Lower leg skin (tissue), 4 donors: ENCODE measurements at regions not wholly inside any gene's neighbourhood (a gene's known extent, or its start where the extent isn't known, plus 50 kb on each side); places are given as distances from the start of the nearest gene placed in this dataset.
"Not testable (repeated sequence)": the region's sequence is repeated elsewhere in the genome, so short reads cannot be mapped to it uniquely, and the experiment has no call there.

ENCODE experiments used
- DNase-seq, 2 donors: peaks; one replicate each; pipeline ENCODE4 v3.0.0-alpha.2; 2019; ENCODE audit warnings: low spot score in 2 of 2
- H3K4me3 ChIP-seq: fragments of 200-600 bp; sonication (generic); 2 replicates; pipeline ENCODE4 v1.5.1; 2017; ENCODE audit warnings: mild to moderate bottlenecking, low read depth; ENCODE audit not compliant: poor library complexity, severe bottlenecking
- POLR2A ChIP-seq, 2 donors: fragments of 450-650 bp; IDR thresholded peaks; one replicate each; pipeline ENCODE4 v1.6.1; 2016 to 2017; ENCODE audit warnings: antibody characterized with exemption in 2 of 2, mild to moderate bottlenecking in 1 of 2, moderate library complexity in 1 of 2
- WGBS, 2 donors: methylation state at CpG; one replicate each; pipeline ENCODE4 v1.1.5; 2018; 5-methylcytosine and 5-hydroxymethylcytosine counted together
- intact Hi-C: fragments of 100-400 bp; cut with DNase I; formaldehyde crosslinking; loops from one replicate; pipeline ENCODE4 v1.15.0; 2023; ENCODE audit warnings: low total_unique reads
- TF ChIP-seq, protein P1 (sequence below), 3 donors: fragments of 450-650 bp; IDR thresholded peaks; one replicate each; pipeline ENCODE4 v1.5.1; 2016; ENCODE audit warnings: antibody characterized with exemption in 3 of 3, mild to moderate bottlenecking in 3 of 3, moderate library complexity in 2 of 3

DNA sequence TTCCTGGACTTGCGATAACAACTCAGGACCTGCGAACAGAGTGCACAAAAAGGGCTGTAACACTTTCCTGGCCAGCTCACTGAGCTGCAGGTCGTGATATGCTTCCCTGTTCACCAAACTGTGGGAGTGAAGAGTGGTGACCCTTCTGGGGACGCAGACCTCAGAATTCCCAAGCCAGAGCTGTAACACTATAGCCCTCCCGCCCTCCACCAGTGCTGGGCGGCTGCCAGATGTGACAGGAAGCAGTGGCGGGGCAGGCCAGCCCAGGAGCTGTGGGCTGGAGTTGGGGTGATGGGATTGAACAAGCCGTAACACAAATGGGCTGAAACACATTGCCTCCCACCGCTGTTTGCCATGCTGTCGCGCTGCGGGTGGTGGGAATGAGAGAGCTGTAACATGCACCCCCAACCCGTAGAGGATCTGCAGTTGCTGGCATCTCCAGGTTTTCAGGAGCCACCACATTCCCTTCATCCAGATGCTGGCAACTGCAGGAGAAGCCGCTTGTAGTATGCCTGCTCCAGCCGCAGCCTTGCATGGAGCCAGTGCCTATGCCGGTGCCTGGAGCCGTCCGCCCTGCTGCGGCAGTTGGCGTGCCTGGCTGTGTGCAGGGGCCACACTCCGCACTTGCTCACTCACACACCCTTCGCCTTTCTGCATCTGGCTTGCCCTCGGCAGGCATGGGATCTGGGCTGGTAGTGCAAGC lies 145.8 kb downstream of the GPCPD1 start:
- TF ChIP-seq, protein P1, sequence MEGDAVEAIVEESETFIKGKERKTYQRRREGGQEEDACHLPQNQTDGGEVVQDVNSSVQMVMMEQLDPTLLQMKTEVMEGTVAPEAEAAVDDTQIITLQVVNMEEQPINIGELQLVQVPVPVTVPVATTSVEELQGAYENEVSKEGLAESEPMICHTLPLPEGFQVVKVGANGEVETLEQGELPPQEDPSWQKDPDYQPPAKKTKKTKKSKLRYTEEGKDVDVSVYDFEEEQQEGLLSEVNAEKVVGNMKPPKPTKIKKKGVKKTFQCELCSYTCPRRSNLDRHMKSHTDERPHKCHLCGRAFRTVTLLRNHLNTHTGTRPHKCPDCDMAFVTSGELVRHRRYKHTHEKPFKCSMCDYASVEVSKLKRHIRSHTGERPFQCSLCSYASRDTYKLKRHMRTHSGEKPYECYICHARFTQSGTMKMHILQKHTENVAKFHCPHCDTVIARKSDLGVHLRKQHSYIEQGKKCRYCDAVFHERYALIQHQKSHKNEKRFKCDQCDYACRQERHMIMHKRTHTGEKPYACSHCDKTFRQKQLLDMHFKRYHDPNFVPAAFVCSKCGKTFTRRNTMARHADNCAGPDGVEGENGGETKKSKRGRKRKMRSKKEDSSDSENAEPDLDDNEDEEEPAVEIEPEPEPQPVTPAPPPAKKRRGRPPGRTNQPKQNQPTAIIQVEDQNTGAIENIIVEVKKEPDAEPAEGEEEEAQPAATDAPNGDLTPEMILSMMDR (IDR thresholded peaks at IDR 0.05): no peak
- TF ChIP-seq POLR2A (IDR thresholded peaks at IDR 0.05): no peak
- intact Hi-C loops: no loop called here
- whole genome bisulfite sequencing, 2 donors: 75 to 82% methylated on average over 23 of the region's 23 CpGs
- H3K4me3 ChIP-seq: no peak overlapping the region
- DNase-seq: no peak

DNA sequence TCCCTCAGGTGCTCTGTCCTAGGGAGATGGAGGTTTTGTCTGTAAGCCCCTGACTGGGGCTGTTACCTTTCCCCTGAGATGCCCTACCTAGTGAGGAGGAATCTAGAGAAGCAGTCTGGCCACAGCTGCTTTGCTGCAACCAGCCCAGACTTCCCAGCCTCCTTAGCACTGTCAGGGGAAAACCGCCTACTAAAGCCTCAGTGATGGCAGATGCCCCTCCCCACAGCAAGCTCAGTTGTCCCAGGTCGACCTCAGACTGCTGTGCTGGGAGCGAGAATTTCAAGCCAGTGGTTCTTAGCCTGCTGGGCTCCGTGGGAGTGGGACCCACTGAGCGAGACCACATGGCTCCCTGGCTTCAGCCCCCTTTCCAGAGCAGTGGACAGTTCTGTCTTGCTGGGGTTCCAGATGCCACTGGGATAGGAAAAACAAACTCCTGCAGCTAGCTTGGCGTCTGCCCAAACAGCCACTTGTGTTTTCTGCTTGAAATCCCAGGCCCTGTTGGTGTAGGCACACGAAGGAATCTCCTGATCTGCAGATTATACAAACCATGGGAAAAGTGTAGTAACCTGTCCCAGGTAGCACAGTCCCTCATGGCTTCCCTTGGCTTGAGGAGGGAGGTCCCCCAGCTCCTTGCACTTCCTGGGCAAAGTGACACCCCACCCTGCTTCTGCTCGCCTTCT lies 146.4 kb upstream of the PROKR2 start:
- no peak for TF ChIP-seq POLR2A (IDR thresholded peaks at IDR 0.05)
- TF ChIP-seq, protein P1 (IDR thresholded peaks at IDR 0.05): no peak
- H3K4me3 ChIP-seq: no peak overlapping the region
- no peak for DNase-seq
- 59 to 68% methylated on average over 8 of the region's 8 CpGs for WGBS, 2 donors
- intact Hi-C loops: no loop called here

DNA sequence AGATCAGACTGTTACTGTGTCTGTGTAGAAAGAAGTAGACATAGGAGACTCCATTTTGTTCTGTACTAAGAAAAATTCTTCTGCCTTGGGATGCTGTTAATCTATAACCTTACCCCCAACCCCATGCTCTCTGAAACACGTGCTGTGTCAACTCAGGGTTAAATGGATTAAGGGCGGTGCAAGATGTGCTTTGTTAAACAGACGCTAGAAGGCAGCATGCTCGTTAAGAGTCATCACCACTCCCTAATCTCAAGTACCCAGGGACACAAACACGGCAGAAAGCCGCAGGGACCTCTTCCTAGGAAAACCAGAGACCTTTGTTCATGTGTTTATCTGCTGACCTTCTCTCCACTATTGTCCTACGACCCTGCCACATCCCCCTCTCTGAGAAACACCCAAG lies 137.0 kb upstream of the PROKR2 start:
- not testable (repeated sequence) for H3K4me3 ChIP-seq
- WGBS, 2 donors: 40 to 46% methylated on average over 7 of the region's 7 CpGs

DNA sequence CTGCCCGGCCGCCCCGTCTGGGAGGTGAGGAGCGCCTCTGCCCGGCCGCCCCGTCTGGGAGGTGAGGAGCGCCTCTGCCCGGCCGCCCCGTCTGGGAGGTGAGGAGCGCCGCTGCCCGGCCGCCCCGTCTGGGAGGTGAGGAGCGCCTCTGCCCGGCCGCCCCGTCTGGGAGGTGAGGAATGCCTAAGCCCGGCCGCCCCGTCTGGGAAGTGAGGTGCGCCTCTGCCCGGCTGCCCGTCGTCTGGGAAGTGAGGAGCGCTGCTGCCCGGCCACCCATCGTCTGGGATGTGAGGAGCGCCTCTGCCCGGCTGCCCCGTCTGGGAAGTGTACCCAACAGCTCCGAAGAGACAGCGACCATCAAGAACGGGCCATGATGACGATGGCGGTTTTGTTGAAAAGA lies 136.6 kb upstream of the PROKR2 start:
- DNase-seq, H3K4me3 ChIP-seq, intact Hi-C loops: not testable (repeated sequence)
- WGBS, 2 donors: 91 to 98% methylated on average over 18 to 25 of the region's 38 CpGs

More for the DNA sequence above, 137.0 kb upstream of the PROKR2 start:
- intact Hi-C loops, DNase-seq: not testable (repeated sequence)

DNA sequence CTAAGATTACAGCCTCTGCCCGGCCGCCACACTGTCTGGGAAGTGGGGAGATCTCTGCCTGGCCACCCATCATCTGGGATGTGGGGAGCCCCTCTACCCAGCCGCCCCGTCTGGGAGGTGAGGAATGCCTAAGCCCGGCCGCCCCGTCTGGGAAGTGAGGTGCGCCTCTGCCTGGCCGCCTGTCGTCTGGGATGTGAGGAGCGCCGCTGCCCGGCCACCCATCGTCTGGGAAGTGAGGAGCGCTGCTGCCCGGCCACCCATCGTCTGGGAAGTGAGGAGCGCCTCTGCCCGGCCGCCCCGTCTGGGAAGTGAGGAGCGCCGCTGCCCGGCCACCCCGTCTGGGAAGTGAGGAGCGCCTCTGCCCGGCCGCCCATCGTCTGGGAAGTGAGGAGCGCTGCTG lies 135.9 kb upstream of the PROKR2 start:
- intact Hi-C loops, DNase-seq, H3K4me3 ChIP-seq: not testable (repeated sequence)
- WGBS, 2 donors: 80 to 97% methylated on average over 1 to 9 of the region's 30 CpGs

DNA sequence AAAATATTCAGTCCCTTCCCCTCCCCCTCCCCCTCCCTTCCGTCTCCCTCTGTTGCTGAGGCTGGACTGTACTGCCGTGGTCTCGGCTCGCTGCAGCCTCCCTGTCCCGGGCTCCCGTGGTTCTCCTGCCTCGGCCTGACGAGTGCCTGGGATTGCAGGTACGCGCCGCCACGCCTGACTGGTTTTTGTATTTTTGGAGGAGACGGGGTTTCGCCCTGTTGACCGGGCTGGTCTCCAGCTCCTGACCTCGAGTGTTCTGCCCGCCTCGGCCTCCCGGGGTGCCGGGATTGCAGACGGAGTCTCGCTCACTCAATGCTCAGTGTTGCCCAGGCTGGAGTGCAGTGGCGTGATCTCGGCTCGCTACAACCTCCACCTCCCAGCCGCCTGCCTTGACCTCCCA lies 135.5 kb upstream of the PROKR2 start:
- H3K4me3 ChIP-seq, DNase-seq, intact Hi-C loops: not testable (repeated sequence)
- 94 to 95% methylated on average over 18 to 21 of the region's 26 CpGs for WGBS, 2 donors

DNA sequence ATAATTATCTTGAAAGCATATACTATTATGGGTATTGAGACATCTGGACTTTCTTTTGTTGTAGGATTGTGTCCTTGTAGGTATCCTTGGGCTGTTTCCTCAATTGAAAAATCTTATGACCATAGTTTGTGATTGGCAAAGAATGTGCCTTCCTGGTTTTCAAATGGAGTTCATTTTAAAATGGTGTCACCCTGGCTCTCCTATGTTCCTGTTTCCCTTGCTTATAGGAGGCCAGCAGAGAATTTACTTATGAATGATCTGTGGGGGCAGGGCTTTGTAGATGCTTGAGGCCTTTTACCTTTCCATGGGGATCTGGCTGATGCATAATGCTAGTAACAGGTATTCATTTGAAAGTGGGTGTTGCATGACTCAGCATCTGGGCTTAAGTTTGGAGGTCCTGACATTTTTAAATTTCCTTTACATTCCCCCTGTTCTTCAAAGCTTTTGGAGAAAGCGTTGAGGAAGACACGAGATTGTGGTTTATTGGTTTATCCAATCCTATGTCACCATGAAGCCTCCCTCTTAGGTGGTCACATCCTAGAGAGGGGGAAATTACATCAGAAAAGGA lies 135.0 kb upstream of the PROKR2 start:
- intact Hi-C loops: no loop called here
- TF ChIP-seq, protein P1 (IDR thresholded peaks at IDR 0.05): no peak
- no peak for TF ChIP-seq POLR2A (IDR thresholded peaks at IDR 0.05)
- H3K4me3 ChIP-seq: no peak overlapping the region
- DNase-seq: no peak
- 87 to 91% methylated on average over 2 of the region's 2 CpGs for WGBS, 2 donors
